A549 (cell line): ENCODE measurements at regions not wholly inside any gene's neighbourhood (a gene's known extent, or its start where the extent isn't known, plus 50 kb on each side); places are given as distances from the start of the nearest gene placed in this dataset.

Source experiments
- ATAC-seq, 2 experiments: fragments of 200-7000 bp in 1 of 2; fragments of >200 bp in 1 of 2; cut with Nextera tagmentation in 1 of 2; cut with Tn5 transposase in 1 of 2; 3 replicates each; pipeline versions ENCODE4 v1.8.0 to v1.9.1; 2018 to 2020; ENCODE audit warnings: mild to moderate bottlenecking in 1 of 2, moderate library complexity in 1 of 2
- CTCF ChIA-PET: fragments of 300-600 bp; sonication (Branson Sonifier 250); formaldehyde crosslinking; extraction: SDS; loops from one replicate; lab custom pipeline; 2021; ENCODE audit warnings: antibody characterized with exemption, inconsistent platforms; lab: Yijun Ruan, JAX
- POLR2A ChIA-PET: fragments of 350-600 bp; formaldehyde crosslinking; extraction: SDS; loops from one replicate; lab custom pipeline; 2021; ENCODE audit warnings: antibody characterized with exemption, inconsistent platforms; lab: Yijun Ruan, JAX
- DNase-seq, 2 experiments: peaks; one replicate each; pipeline versions ENCODE4 v3.0.0 to v3.0.0-alpha.2; 2011 to 2016; ENCODE audit warnings: low read depth in 1 of 2, low spot score in 1 of 2
- FAIRE-seq: peaks from 2 replicates; lab custom pipeline; 2011; peaks lifted over from hg19 to GRCh38; lab: Jason Lieb, UNC
- H3K27ac ChIP-seq, 2 experiments: fragments of >200 bp; sonication (Bioruptor Twin); formaldehyde crosslinking; 3 replicates each; pipeline ENCODE4 v1.5.1; 2016 to 2017
- H3K4me1 ChIP-seq: fragments of >200 bp; sonication (Bioruptor Twin); formaldehyde crosslinking; 3 replicates; pipeline ENCODE4 v1.6.1; 2016
- H3K4me2 ChIP-seq: fragments of >200 bp; sonication (Bioruptor Twin); formaldehyde crosslinking; 3 replicates; pipeline ENCODE4 v1.6.1; 2016
- H3K4me3 ChIP-seq: fragments of >200 bp; sonication (Bioruptor Twin); formaldehyde crosslinking; 3 replicates; pipeline ENCODE4 v1.5.1; 2016
- H3K9me3 ChIP-seq: fragments of >200 bp; sonication (Bioruptor Twin); formaldehyde crosslinking; 3 replicates; pipeline ENCODE4 v1.6.1; 2016
- BHLHE40 ChIP-seq: IDR thresholded peaks from 2 replicates; pipeline ENCODE4 v1.6.1; 2012; ENCODE audit warnings: low read depth, low read length, inconsistent platforms
- CBX2 ChIP-seq: fragments of 200-600 bp; sonication (generic); IDR thresholded peaks from 2 replicates; pipeline ENCODE4 v1.6.1; 2016; ENCODE audit warnings: low read depth, mild to moderate bottlenecking, borderline replicate concordance
- CBX8 ChIP-seq: fragments of 200-600 bp; sonication (generic); IDR thresholded peaks from 2 replicates; pipeline ENCODE4 v1.6.1; 2016
- CHD2 ChIP-seq: fragments of 150-350 bp; IDR thresholded peaks from 2 replicates; pipeline ENCODE4 v1.6.1; 2014; ENCODE audit warnings: low read length; ENCODE audit not compliant: partially characterized antibody
- EHMT2 ChIP-seq: fragments of 200-600 bp; sonication (generic); IDR thresholded peaks from 2 replicates; pipeline ENCODE4 v1.6.1; 2016; ENCODE audit warnings: antibody characterized with exemption, low read depth, mild to moderate bottlenecking, moderate library complexity
- EP300 ChIP-seq, 2 experiments: fragments of >200 bp; sonication (Bioruptor Twin); formaldehyde crosslinking; IDR thresholded peaks; 2 replicates in 1 of 2; 3 replicates in 1 of 2; pipeline ENCODE4 v1.6.1; 2016 to 2017
- GATA3 ChIP-seq: IDR thresholded peaks from 2 replicates; pipeline ENCODE4 v1.6.1; 2012; ENCODE audit warnings: borderline replicate concordance
- NR3C1 ChIP-seq: fragments of >200 bp; sonication (Bioruptor Twin); formaldehyde crosslinking; IDR thresholded peaks from 3 replicates; pipeline ENCODE4 v1.6.1; 2017
- POLR2A ChIP-seq: IDR thresholded peaks from 2 replicates; pipeline ENCODE4 v1.6.1; 2012; ENCODE audit warnings: mild to moderate bottlenecking, low read length
- RAD21 ChIP-seq, 2 experiments: fragments of >200 bp in 1 of 2; sonication (Bioruptor Twin) in 1 of 2; formaldehyde crosslinking in 1 of 2; IDR thresholded peaks in 1 of 2; conservative IDR thresholded peaks in 1 of 2; 2 replicates in 1 of 2; 3 replicates in 1 of 2; pipeline ENCODE4 v1.6.1; 2012 to 2018; ENCODE audit warnings: inconsistent platforms in 1 of 2
- RARB ChIP-seq: fragments of 250-450 bp; sonication (Bioruptor Pico); IDR thresholded peaks from 2 replicates; pipeline ENCODE4 v1.8.0; 2021; ENCODE audit warnings: mild to moderate bottlenecking, moderate library complexity
- RNF2 ChIP-seq: fragments of 200-600 bp; sonication (generic); IDR thresholded peaks from 2 replicates; pipeline ENCODE4 v1.6.1; 2016; ENCODE audit warnings: low read depth, mild to moderate bottlenecking, antibody characterized with exemption, moderate library complexity, borderline replicate concordance
- SREBF2 ChIP-seq: fragments of 450-650 bp; IDR thresholded peaks from 2 replicates; pipeline ENCODE4 v1.6.1; 2014; ENCODE audit warnings: mild to moderate bottlenecking, moderate library complexity
- ZFP36 ChIP-seq: fragments of 450-650 bp; IDR thresholded peaks from 2 replicates; pipeline ENCODE4 v1.6.1; 2014; ENCODE audit warnings: borderline replicate concordance; ENCODE audit not compliant: partially characterized antibody
- ZNF302 ChIP-seq: fragments of 250-450 bp; sonication (Bioruptor Pico); IDR thresholded peaks from 2 replicates; pipeline ENCODE4 v1.9.0; 2021; ENCODE audit warnings: inconsistent platforms, mild to moderate bottlenecking, moderate library complexity
- WGBS: methylation state at CpG from one replicate; pipeline ENCODE4 v1.1.6; 2017; ENCODE audit errors: missing lambda C conversion rate; 5-methylcytosine and 5-hydroxymethylcytosine counted together
- TF ChIP-seq, protein P1 (sequence below): fragments of 200-600 bp; sonication (generic); IDR thresholded peaks from 2 replicates; pipeline ENCODE4 v1.6.1; 2016; ENCODE audit warnings: antibody characterized with exemption, mild to moderate bottlenecking, moderate library complexity
- TF ChIP-seq, protein P2 (sequence below): fragments of >200 bp; sonication (Bioruptor Twin); formaldehyde crosslinking; IDR thresholded peaks from 2 replicates; pipeline ENCODE4 v1.6.1; 2016
- TF ChIP-seq, protein P3 (sequence below): IDR thresholded peaks from 2 replicates; pipeline ENCODE4 v1.6.1; 2012
- TF ChIP-seq, protein P4 (sequence below): IDR thresholded peaks from 2 replicates; pipeline ENCODE4 v1.6.1; 2012; ENCODE audit warnings: low read depth, borderline replicate concordance
- TF ChIP-seq, protein P5 (sequence below): fragments of 150-350 bp; IDR thresholded peaks from 2 replicates; pipeline ENCODE4 v1.6.1; 2014; ENCODE audit warnings: low read depth, mild to moderate bottlenecking, low read length

DNA sequence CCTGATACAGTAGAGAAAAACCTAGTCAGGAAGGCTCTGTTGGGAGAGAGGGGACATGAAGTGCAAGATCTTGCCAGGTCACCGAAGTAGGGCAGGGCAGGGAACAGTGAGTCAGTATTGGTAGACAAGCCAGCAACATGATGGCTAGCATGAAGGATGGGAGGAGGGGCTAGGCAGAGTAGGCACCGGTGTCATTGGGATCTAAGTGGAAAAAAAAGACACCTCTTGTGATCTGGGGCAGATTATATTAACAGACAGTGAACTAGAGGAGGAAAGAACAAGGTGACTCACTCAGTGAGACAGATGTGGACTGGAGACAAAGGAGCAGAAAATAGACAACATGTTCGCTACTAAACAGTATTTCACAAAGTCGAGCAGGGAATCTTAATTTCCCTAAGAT is 149.2 kb upstream of the SLC24A5 start:
- H3K4me2 ChIP-seq = no peak overlapping the region
- FAIRE-seq (no peak), ATAC-seq (no peak), DNase-seq (no peak)
- no peaks in the 10 kb centered on the region for H3K4me1 ChIP-seq
- TF ChIP-seq, protein P1, sequence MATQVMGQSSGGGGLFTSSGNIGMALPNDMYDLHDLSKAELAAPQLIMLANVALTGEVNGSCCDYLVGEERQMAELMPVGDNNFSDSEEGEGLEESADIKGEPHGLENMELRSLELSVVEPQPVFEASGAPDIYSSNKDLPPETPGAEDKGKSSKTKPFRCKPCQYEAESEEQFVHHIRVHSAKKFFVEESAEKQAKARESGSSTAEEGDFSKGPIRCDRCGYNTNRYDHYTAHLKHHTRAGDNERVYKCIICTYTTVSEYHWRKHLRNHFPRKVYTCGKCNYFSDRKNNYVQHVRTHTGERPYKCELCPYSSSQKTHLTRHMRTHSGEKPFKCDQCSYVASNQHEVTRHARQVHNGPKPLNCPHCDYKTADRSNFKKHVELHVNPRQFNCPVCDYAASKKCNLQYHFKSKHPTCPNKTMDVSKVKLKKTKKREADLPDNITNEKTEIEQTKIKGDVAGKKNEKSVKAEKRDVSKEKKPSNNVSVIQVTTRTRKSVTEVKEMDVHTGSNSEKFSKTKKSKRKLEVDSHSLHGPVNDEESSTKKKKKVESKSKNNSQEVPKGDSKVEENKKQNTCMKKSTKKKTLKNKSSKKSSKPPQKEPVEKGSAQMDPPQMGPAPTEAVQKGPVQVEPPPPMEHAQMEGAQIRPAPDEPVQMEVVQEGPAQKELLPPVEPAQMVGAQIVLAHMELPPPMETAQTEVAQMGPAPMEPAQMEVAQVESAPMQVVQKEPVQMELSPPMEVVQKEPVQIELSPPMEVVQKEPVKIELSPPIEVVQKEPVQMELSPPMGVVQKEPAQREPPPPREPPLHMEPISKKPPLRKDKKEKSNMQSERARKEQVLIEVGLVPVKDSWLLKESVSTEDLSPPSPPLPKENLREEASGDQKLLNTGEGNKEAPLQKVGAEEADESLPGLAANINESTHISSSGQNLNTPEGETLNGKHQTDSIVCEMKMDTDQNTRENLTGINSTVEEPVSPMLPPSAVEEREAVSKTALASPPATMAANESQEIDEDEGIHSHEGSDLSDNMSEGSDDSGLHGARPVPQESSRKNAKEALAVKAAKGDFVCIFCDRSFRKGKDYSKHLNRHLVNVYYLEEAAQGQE = no peak
- TF ChIP-seq POLR2A (no peak), NR3C1 (no peak), GATA3 (no peak), ZNF302 (CRISPR knock-in tag) (no peak), CBX8 (no peak), RAD21 (conservative IDR thresholded peaks at IDR 0.05 in 1 of 2, IDR thresholded peaks at IDR 0.05 in 1 of 2) (no peak)
- TF ChIP-seq, protein P2, sequence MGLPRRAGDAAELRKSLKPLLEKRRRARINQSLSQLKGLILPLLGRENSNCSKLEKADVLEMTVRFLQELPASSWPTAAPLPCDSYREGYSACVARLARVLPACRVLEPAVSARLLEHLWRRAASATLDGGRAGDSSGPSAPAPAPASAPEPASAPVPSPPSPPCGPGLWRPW = no peak
- TF ChIP-seq, protein P3, sequence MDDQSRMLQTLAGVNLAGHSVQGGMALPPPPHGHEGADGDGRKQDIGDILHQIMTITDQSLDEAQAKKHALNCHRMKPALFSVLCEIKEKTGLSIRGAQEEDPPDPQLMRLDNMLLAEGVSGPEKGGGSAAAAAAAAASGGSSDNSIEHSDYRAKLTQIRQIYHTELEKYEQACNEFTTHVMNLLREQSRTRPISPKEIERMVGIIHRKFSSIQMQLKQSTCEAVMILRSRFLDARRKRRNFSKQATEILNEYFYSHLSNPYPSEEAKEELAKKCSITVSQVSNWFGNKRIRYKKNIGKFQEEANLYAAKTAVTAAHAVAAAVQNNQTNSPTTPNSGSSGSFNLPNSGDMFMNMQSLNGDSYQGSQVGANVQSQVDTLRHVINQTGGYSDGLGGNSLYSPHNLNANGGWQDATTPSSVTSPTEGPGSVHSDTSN = no peak
- TF ChIP-seq, protein P4, sequence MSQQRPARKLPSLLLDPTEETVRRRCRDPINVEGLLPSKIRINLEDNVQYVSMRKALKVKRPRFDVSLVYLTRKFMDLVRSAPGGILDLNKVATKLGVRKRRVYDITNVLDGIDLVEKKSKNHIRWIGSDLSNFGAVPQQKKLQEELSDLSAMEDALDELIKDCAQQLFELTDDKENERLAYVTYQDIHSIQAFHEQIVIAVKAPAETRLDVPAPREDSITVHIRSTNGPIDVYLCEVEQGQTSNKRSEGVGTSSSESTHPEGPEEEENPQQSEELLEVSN = no peak
- H3K9me3 ChIP-seq = no peaks in the 10 kb centered on the region
- H3K4me3 ChIP-seq = no peak overlapping the region
- WGBS = 0% methylated on average over 4 of the region's 4 CpGs
- ChIA-PET POLR2A (no interaction called here), CTCF (no interaction called here)
- no peak overlapping the region for H3K27ac ChIP-seq

DNA sequence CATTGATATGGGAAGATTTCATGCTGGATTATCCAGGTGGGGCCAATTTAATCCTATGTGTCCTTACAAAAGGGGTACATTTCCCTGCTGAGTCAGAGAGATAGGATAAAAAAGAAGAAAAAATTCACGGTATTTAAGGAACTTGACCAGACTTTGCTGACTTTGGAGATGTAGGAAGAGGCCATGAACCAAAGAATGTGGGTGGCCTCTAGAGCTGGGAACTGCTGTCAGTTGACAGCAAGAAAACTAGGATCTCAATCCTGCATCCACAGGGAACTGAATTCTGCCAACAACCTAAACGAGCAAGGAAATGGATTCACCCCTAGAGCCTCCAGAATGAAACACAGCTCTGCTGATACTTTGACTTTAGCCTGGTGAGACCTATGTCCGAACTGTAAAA is 148.1 kb upstream of the SLC24A5 start:
- ChIA-PET POLR2A (no interaction called here), CTCF (no interaction called here)
- H3K27ac ChIP-seq = no peak overlapping the region
- FAIRE-seq (no peak), ATAC-seq (no peak), DNase-seq (no peak)
- no peaks in the 10 kb centered on the region for H3K4me1 ChIP-seq
- H3K4me2 ChIP-seq = no peak overlapping the region
- WGBS = 2% methylated on average over 3 of the region's 3 CpGs
- no peaks in the 10 kb centered on the region for H3K9me3 ChIP-seq
- H3K4me3 ChIP-seq = no peak overlapping the region
- TF ChIP-seq CBX8 = no peak
- no peak for TF ChIP-seq ZFP36
- no peak for TF ChIP-seq SREBF2
- TF ChIP-seq CHD2 = no peak
- TF ChIP-seq RNF2 = no peak
- TF ChIP-seq RARB (CRISPR knock-in tag) = no peak
- TF ChIP-seq EP300 (IDR thresholded peaks at IDR 0.05) = no peak
- no peak for TF ChIP-seq EHMT2
- TF ChIP-seq, protein P5, sequence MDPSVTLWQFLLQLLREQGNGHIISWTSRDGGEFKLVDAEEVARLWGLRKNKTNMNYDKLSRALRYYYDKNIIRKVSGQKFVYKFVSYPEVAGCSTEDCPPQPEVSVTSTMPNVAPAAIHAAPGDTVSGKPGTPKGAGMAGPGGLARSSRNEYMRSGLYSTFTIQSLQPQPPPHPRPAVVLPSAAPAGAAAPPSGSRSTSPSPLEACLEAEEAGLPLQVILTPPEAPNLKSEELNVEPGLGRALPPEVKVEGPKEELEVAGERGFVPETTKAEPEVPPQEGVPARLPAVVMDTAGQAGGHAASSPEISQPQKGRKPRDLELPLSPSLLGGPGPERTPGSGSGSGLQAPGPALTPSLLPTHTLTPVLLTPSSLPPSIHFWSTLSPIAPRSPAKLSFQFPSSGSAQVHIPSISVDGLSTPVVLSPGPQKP = no peak
- TF ChIP-seq ZNF302 (CRISPR knock-in tag) = no peak
- no peak for TF ChIP-seq BHLHE40
- TF ChIP-seq CBX2 = no peak
